CD1c-positive myeloid dendritic cell (primary cell): ENCODE measurements at regions not wholly inside any gene's neighbourhood (a gene's known extent, or its start where the extent isn't known, plus 50 kb on each side); places are given as distances from the start of the nearest gene placed in this dataset.
A peak's percentile ranks its signal among the peaks of the same experiment; 100 is the strongest.
"Not testable (repeated sequence)": the region's sequence is repeated elsewhere in the genome, so short reads cannot be mapped to it uniquely, and the experiment has no call there.

Experiments used
- DNase-seq: peaks from one replicate; pipeline ENCODE4 v3.0.0-alpha.2; 2016; ENCODE audit errors: extremely low spot score

DNA sequence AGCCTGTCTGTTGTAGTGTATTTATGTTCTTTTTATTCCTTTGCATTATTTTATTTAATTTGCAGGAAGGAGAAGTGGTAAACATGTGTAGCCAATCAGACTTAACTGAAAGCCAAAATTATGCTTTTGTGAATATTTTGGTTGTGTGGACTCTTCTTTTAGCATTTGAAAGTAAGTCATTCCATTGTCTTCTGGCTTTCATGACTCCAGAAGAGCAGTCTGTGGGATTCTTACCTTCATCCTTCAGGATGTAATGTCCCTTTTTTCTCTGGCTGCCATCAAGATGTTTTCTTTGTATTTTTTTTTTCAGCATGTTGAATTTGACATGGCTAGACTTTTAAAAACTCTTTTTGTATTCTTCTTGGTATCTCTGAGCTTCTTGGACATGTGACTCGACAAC, 895.2 kb upstream of the ZEB2 start:
- no peak for DNase-seq

DNA sequence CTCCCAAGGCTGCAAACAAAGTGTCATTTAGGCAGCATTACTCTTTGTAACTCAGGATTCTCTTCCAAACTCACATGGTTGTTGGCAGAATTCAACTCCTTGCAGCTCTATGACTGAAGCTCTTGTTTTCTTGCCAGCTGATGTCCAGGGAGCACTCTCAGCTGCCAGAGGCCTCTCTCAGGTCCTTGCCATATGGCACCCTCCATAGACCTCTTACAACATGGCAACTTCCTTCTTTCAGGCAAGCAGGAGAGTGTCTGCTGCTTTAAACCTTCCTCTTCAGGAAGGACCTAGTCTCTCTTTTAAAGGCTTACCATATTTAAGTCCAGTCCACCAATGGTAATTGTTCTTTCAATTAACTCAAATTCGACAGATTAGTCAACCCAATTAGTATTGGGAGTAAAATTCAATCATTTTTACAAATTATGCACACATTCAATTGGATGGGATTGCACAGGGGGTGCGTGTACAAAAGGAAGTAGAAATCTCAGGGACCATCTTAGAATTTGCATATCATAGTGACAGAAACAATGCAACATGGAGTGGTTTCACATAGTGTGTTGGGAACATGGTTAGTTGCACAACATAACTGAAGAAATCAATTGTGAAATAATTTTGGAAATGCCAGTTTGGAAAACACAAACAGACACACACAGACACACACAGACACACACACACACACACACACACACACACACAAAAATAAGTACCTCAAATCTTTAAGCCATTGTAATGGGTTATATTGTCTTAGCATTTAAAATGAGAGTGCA, 893.5 kb upstream of the ZEB2 start:
- peak; percentile 4 for DNase-seq

DNA sequence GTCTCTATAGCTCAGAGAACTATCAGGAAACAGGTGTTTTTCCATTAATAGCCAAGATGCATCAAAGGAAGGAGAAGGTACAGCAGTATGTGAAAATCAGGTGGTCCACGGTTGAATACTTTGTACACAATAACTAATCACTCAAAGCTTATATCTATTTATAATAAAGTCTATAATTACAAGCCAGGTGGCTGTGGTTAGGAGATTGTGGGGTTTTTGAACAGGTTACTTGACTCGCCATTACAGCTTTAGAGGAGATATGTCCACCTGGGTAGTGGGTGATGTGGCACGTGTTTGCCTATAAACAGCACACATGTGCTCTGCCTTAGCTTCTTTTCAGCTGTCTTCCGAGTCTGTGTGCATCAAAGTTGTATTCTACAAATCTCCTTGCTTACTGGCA, 892.2 kb upstream of the ZEB2 start:
- DNase-seq: no peak

DNA sequence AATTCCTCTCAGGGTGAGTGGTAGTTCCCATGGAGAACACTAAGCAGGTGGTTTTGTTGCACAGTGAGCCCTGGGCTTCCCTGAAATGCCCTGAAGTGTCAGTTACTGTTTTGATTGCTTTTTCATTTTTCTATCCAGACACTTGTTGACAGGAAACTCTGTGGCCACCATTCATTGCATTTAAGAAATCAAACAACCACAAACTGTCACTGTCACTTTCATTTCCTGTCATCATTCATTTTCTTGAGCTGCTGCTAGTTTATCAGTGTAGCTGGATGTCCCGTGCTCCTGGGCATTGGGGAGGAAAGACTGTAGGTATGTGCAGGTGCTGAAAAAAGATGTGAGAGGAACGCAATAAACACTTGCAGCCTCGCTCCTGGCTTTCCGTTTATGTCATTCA, 891.6 kb upstream of the ZEB2 start:
- DNase-seq: peak; percentile 19

DNA sequence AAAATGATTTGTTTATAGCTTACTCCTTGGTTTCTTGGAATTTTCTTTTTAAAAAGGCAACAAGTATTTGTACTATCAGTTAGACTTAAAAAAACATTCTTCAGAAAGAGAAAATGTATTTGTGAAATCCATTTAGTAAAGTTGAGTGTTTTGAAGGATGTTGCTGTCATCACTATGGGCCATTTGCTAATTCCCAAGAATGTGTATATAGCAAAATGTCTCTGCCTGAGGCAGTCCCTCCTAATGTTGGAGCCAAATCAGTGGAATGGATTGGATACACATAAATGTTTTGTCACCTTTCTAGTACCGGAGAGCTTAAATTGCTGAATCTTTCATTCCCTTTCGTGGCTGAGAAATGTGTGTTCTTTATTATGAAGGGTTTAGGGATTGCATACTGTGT, 890.2 kb upstream of the ZEB2 start:
- no peak for DNase-seq

DNA sequence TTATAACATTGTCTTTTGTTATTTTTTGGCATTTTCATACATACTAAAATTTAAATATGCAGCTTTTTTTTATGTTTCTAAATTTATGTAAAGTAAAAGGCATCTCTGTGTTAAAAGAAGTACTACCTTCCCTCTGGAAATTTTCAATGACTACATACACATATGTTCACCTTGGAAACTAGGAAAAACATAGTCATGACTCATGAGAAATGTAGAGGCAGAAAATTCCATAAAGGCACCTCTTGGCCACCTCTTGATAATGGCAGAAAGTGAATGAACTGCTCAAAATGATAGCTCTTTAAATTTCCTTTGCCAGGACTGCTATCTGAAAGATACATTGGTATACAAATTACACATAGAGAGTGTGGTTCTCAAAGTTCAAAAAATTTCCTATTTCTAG, 889.1 kb upstream of the ZEB2 start:
- no peak for DNase-seq

DNA sequence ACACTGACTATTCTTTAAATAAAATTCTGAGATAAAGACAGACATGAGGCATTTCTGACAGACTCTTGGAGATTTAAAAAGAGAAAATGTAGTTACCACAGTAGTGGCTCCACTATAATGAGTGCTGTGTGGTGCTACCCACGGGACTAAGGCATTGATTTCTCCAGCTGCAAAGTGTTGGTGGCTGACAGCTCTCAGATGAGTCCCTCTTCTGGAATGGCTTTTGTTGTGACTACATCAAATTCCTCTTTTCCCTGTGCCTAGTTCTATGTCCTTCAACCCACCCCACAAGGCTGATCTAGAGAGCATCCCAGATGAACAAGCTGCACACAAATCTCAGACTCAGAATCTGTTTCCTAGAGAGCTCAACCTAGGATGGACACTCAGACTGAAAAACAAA, 884.8 kb upstream of the ZEB2 start:
- no peak for DNase-seq

DNA sequence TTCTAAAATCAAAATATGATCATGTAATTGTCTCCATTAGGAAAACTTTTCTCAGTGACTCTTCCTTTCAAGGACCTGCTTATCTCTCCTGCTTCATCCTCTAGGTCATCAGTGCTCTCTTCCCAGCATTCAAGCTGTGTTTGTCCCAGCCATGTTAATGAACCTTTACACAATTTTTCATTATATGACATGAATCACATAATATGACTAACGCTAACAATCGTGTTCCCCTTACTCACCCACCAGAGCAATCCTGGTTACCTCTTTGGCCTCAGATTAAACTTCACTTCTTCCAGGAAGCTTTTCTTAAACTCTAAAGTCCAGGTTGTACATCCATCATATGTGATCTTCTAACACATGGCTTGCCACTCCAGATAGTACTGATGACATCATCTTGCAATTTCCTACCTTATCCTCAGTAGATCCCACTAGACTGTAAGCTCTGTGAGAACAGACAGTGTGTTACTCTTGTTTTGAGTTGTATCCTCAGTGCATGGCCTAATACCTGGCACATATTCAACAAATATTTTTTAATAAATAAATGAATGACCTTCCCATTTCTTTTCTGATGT, 882.9 kb upstream of the ZEB2 start:
- DNase-seq: no peak

DNA sequence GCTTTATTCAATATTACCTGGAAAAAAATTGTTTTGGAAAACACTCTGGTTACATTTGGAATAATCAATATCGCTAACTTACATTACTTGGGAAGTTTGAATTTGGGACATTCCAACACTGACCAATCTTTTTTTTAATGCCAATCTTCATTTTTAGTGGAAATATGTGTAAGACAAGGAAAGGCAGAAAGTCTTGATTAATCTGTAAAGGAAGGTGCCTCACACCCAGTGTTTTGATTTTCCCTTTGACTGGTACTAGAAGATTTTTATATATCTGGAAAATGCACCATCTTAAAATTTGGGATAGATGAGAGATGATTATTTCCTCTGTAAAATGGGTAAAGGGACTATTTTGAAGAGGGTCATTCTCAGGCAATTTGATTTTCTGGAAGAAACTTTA, 879.2 kb upstream of the ZEB2 start:
- no peak for DNase-seq

DNA sequence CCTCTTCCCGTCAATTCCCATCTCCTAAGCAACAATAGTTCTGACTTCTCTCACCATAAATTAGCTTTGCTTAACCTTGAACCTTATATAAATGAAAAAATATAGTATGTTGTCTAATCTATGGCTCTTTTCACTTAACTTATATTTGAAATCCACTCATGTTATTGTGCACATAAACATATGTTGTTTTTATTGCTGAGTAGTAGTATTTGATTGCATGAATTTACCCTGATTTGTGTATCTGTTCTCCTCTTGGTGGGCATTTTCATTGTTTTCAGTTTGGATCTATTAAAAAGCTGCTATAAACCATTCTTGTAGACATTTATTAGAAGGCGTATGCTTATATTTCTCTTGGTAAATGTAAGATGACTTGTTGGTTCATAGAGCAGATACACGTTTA, 874.3 kb upstream of the ZEB2 start:
- DNase-seq: no peak

DNA sequence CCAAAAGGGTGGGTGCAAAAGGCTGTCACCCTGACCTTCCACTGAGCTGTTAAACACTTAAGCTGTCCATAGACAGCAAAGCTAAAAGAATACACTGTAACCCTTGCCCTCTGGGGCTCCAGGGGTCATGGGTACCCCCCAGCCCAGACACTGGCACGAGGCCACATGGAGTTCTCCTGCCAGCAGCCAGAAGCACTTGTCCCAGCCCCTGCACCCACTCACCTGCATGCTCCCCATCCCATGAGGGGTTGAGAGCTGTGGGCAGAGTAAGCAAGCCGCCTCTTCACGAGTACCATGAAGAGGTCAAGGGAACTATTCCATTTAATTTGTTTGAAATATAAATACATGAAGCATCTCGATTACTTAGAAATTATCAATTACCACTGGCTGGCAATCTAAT, 867.1 kb upstream of the ZEB2 start:
- DNase-seq: no peak

DNA sequence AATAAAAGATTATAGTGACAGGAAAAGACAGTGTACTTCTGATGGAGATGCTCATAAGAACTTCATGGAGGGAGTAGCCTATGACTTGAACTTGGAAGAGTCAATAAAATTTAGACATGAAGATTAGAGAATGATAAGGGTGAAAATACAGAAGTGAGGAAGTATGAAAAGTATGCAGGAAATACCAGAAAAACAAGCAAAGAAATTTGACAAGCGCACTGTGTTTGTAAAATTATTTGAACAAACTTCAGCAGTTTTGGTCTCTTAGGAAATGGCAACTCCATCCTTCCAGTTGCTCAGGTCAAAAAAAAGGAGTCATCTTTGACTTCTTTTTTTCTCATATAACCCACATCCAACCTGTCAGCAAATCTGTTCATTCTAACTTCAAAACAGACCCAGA, 864.0 kb upstream of the ZEB2 start:
- DNase-seq: no peak

DNA sequence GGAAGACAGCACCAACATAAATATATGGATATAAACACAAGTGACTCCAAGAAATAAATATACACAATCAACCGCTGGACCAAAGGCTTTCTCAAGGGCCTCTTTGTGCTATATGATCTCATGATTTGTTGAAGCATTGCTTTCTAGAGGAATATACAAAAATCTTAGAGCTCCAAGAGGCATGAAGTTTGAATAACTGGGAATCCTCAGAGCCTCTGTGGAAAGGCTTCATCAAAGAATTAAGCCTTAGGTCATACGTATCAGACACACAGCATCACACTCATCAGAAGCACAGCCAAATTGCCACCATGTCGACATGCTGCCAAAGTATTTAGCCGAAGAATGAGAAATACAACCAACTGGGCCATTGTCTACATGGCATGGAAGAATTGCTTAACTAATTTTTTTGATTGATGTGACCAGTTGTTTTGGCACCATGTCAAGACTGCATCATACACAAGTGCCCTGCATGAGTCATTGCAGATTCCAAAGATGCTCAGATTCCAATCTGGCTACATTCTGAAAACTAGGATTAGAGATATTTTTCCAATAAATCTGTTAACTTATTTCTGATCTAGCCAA, 860.6 kb upstream of the ZEB2 start:
- no peak for DNase-seq

DNA sequence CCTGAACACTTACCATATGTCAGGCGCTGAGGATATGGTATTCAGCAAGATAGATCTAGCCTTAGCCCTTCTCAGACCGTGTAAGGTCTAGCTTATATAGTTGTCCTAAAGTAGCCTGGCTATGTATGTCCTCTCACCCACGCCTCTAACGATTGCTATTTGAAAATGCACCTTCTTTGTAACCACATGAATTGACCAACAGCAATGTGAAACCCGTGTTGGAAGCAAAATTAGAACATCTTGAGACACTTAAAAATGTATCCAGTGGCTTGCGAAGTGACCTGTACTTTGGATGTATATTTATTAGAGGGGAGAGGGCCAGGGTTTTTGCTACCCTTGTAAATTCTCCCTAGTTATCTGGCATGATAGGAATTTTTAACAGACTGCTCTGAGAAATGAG, 860.0 kb upstream of the ZEB2 start:
- no peak for DNase-seq

DNA sequence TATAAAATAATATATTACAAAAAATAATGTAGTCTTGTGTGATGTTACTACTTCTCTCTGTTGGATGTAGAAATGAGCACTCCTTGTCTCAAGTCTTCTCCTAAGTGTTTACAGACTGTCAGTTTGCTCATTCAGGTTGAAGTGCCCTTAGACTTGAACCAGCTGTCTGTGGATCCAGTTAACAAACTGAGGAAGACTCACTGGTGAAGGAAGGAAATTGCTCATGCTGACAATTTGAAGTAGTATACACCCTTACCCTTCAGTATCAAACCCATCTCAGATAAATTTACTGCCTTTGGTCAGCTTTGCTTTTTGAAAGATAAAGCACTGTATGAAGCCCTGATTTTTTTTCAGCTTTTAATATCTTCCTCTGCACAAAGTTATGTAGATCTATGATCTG, 854.2 kb upstream of the ZEB2 start:
- no peak for DNase-seq

DNA sequence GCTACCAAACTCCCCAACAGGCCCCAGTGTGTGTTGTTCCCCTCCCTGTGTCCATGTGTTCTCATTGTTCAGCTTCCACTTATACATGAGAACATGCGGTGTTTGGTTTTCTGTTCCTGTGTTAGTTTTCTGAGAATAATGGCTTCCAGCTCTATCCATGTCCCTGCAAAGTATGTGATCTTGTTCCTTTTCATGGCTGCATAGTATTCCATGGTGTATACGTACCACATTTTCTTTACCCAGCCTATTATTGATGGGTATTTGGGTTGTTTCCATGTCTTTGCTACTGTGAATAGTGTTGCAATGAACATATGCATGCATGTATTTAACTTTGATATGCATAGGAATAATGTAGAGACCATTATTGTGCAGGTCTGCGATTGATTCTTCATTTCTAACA, 847.4 kb upstream of the ZEB2 start:
- not testable (repeated sequence) for DNase-seq

DNA sequence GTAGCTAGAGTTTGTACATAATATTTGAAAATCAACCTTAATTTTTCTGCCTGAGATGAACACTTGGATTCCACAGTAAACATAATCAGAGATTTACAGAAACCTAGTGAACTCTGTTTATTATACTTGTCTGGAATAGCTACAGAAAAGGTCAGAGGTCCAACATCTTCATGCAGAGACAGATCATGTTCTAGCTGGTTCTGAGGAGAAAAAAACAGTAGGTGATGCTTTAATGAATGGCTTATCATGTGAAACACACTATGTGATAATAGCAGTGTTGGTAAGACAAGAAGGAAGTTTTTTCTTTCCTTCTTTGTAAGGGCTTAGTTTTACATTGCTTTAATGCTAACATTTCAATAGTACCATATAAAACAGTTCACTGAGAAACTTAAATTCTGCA, 846.4 kb upstream of the ZEB2 start:
- no peak for DNase-seq

DNA sequence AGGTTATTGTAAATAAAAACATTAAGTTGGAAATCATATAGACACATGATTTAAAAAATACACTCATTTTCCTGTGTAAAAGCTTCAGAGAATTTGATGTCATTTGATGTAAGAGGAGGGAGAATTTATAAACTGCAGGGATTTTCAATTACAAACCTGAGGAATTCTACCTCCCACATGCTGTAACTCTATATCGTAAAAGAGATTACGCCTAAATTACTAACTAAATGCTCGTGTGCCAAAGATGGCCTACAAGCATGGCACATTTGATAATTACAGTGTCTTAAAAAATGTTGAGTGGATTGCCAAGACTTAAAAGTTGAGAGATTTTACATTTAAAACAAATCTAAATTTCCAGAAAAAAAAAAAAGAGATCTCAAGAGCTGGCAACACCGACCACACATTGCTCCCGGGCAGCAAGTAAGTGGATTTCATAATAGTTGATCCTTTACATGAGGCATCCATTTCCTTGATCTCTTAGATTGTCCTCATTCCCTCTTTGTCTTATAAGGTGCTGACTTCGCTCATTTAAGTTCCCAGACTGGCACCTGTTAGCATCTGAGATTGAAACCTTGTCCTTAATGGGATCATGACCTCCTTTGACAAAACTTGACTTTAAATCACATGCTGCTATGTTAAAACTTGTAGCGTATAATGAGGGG, 840.3 kb upstream of the ZEB2 start:
- no peak for DNase-seq

DNA sequence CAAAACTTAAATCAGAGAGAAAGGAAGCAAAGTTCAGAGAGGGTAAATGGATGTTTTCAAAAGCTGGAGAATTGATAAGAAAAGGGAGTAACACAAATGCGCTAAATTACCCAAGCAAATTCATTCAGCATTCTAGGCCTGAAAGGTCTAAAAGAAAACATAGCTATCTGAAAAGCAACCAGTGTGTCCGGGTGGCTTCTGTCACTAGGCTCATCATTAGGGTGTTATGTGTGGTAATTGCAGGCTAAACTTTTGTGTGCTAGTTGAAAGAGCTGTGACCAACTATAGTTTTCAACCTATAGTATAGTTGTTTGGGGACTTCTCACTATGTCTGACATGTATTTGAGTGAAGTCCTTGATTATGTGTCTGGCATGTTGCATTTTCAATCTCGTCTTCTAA, 839.6 kb upstream of the ZEB2 start:
- no peak for DNase-seq

DNA sequence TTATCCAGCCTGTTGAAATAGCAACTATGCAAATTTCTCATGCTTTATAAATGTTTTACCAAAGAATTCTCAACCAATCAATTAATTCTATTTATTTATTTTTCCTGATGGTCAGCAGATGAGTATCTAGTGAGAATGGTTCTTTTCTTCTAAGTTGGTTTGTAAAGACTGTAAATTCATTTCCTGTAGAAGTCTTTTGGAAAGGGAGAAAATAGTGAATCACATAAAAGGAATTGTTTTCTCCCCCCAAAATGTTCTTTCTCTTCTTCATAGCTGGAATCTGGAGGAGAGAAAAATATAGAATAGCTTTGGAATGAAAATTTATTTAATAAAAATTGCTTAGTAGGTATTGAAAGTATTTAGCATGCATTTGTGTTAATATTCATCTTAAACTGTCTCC, 836.1 kb upstream of the ZEB2 start:
- DNase-seq: no peak

DNA sequence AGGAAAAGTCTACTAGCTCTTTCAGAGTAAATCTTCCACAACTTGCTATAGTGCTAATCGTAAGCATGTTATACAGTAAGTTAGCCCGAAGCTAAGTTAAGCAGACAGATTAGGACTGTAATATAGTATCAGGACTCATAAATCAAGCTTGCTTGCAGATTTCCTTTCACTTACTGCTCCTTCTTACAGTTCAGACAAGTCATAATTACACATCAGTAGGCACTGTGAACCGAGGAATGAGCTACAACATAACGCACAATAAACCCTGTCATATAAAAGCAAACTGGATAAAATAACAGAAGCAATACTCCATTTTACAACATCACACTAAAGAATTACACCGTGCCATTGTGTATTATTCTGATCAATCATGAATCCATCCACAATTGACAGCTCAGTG, 832.6 kb upstream of the ZEB2 start:
- DNase-seq: no peak

DNA sequence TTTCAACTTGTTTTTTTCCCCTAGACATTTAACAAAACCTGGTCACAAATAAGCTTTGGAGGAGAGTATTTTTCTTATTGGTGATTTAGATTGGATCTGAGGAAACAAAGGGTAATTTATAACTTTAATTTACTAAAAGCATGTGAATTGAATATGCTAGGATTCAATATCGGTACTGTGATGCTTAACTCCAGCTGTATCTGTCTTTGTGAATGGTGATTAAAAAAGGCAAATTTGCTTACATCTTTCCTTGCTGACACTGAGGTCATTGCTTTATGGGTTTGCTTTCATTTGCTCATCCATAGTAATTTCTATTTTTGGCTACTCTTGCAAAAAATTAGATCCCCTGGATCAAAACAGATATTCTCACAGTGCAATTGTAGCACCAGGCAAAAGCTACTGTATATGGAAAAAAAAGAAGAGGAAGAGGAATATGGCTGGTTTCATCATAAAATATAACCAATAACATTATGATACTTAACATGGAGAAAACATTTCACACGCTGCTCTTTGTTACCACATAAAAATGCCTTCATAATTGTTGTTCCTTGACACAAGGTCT, 832.0 kb upstream of the ZEB2 start:
- no peak for DNase-seq

DNA sequence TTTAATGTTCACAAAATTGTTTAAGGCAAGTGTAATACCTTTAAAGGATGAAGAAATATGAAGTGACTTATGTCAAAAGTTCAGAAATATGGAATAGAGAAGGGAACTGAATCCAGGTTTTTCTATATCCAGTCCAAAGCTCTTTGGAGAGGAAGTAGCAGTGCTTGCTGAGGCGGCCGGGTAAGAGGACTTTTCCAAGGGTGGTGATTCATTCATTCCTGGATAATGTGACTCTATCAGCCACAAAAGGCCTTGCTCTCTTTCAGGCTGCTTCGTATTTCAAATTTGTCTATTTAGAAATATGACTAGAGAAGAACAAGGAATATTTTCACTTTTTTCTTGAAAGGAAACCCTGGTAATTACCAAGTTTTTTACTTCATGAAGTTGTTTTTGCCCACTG, 830.1 kb upstream of the ZEB2 start:
- DNase-seq: no peak
